K562 (cell line): ENCODE measurements at regions not wholly inside any gene's neighbourhood (a gene's known extent, or its start where the extent isn't known, plus 50 kb on each side); places are given as distances from the start of the nearest gene placed in this dataset.

Source experiments
- ATAC-seq: fragments of 200-7000 bp; cut with Tn5 transposase; 3 replicates; pipeline ENCODE4 v1.9.1; 2020; ENCODE audit warnings: moderate library complexity
- BruUV-seq: library from RNA; stranded (reverse); fragments of 400-500 nt; replicated peaks from 2 replicates; lab custom pipeline; 2021; lab: Mats Ljungman, UMichigan
- CTCF ChIA-PET: fragments of 300-600 bp; formaldehyde crosslinking; extraction: SDS; loops from one replicate; lab custom pipeline; 2021; ENCODE audit warnings: low intra/inter-chr PET ratio; lab: Yijun Ruan, JAX
- POLR2A ChIA-PET: fragments of 300-600, 350-650 bp; sonication (Branson Sonifier 250); formaldehyde crosslinking; extraction: SDS; loops from one replicate; lab custom pipeline; 2021; ENCODE audit warnings: antibody characterized with exemption, inconsistent platforms; lab: Yijun Ruan, JAX
- DNase-seq, 4 experiments: peaks; one replicate each; pipeline versions ENCODE4 v3.0.0 to v3.0.0-alpha.2; 2011 to 2018; ENCODE audit warnings: low spot score in 3 of 4, mixed read lengths in 3 of 4; ENCODE audit errors: extremely low read depth in 1 of 4
- FAIRE-seq: peaks from 2 replicates; lab custom pipeline; 2011; peaks lifted over from hg19 to GRCh38; lab: Jason Lieb, UNC
- H2AFZ ChIP-seq: 2 replicates; pipeline ENCODE4 v1.6.0; 2011; ENCODE audit warnings: low read depth, low read length, control low read depth, inconsistent platforms
- H3K27ac ChIP-seq: fragments of 200-600 bp; 3 replicates; pipeline ENCODE4 v1.8.0; 2011; ENCODE audit warnings: low read depth, mild to moderate bottlenecking, control low read depth, inconsistent platforms, low read length, moderate library complexity, mixed read lengths; ENCODE audit errors: extremely low read depth
- H3K27me3 ChIP-seq, 2 experiments: fragments of 300-600 bp in 1 of 2; 2 replicates in 1 of 2; 3 replicates in 1 of 2; pipeline versions ENCODE4 v1.6.0 to v1.8.0; 2011; ENCODE audit warnings: inconsistent platforms in 2 of 2, low read length in 2 of 2, mild to moderate bottlenecking in 1 of 2, mixed read lengths in 1 of 2, moderate library complexity in 1 of 2; ENCODE audit not compliant: control insufficient read depth in 2 of 2, insufficient read depth in 2 of 2
- H3K36me3 ChIP-seq: fragments of 300-600 bp; 3 replicates; pipeline ENCODE4 v1.8.0; 2011; ENCODE audit warnings: mild to moderate bottlenecking, low read length, inconsistent platforms; ENCODE audit not compliant: control insufficient read depth, insufficient read depth
- H3K4me1 ChIP-seq, 2 experiments: fragments of 200-600 bp in 1 of 2; replicated peaks in 1 of 2; 2 replicates in 1 of 2; 3 replicates in 1 of 2; pipeline versions ENCODE4 v1.5.1 to v1.8.0; 2011; ENCODE audit warnings: inconsistent platforms in 2 of 2, low read length in 2 of 2, mild to moderate bottlenecking in 1 of 2, mixed read lengths in 1 of 2, moderate library complexity in 1 of 2; ENCODE audit not compliant: control insufficient read depth in 2 of 2, insufficient read depth in 2 of 2
- H3K4me2 ChIP-seq: 2 replicates; pipeline ENCODE4 v1.6.1; 2011; ENCODE audit warnings: low read length, control low read depth, inconsistent platforms, mixed read lengths; ENCODE audit not compliant: insufficient read depth
- H3K4me3 ChIP-seq: fragments of 200-600 bp; sonication (generic), shearing (Covaris generic); 2 replicates; pipeline ENCODE4 v1.5.1; 2016; ENCODE audit warnings: control low read depth, inconsistent platforms
- H3K79me2 ChIP-seq: fragments of 200-600 bp; 3 replicates; pipeline ENCODE4 v1.8.0; 2011; ENCODE audit warnings: low read length, inconsistent platforms; ENCODE audit not compliant: control insufficient read depth, insufficient read depth
- H3K9ac ChIP-seq, 2 experiments: 2 replicates each; pipeline versions ENCODE4 v1.6.0 to v1.6.1; 2011; ENCODE audit warnings: low read depth in 2 of 2, low read length in 2 of 2, control low read depth in 1 of 2, inconsistent platforms in 1 of 2, mild to moderate bottlenecking in 1 of 2, mixed read lengths in 1 of 2; ENCODE audit not compliant: insufficient read depth in 1 of 2
- H3K9me1 ChIP-seq: one replicate; pipeline ENCODE4 v1.6.0; 2011; ENCODE audit warnings: inconsistent platforms, mild to moderate bottlenecking, low read length, moderate library complexity; ENCODE audit not compliant: control insufficient read depth, insufficient read depth
- H3K9me3 ChIP-seq: replicated peaks from 2 replicates; pipeline ENCODE4 v1.5.1; 2011; ENCODE audit warnings: low read depth, low read length, inconsistent platforms; ENCODE audit not compliant: control insufficient read depth, insufficient read depth
- H4K20me1 ChIP-seq: replicated peaks from 2 replicates; pipeline ENCODE4 v1.6.1; 2011; ENCODE audit warnings: low read length, inconsistent platforms, mixed read lengths; ENCODE audit not compliant: control insufficient read depth, insufficient read depth
- BRCA1 ChIP-seq, 2 experiments: fragments of 450-650 bp in 1 of 2; sonication (generic) in 1 of 2; formaldehyde crosslinking in 1 of 2; IDR thresholded peaks; 2 replicates each; pipeline versions ENCODE4 v1.5.0 to v1.6.1; 2017 to 2020; ENCODE audit warnings: mild to moderate bottlenecking in 1 of 2, missing genetic modification reagents in 1 of 2
- COPS2 ChIP-seq: fragments of 450-650 bp; conservative IDR thresholded peaks from 2 replicates; pipeline ENCODE4 v1.6.1; 2016; ENCODE audit warnings: mild to moderate bottlenecking, moderate library complexity
- CREB3L1 ChIP-seq: fragments of 450-650 bp; IDR thresholded peaks from 2 replicates; pipeline ENCODE4 v1.6.1; 2014; ENCODE audit warnings: low read depth, mild to moderate bottlenecking, moderate library complexity, borderline replicate concordance
- HMG20B ChIP-seq: fragments of 250-450 bp; sonication (Bioruptor Pico); IDR thresholded peaks from 2 replicates; pipeline ENCODE4 v1.5.0; 2021; ENCODE audit warnings: mild to moderate bottlenecking
- HMGXB4 ChIP-seq: sonication (generic); formaldehyde crosslinking; IDR thresholded peaks from 2 replicates; pipeline ENCODE4 v1.8.1; 2023; ENCODE audit warnings: mild to moderate bottlenecking, missing genetic modification reagents
- MCM3 ChIP-seq: fragments of 450-650 bp; IDR thresholded peaks from 2 replicates; pipeline ENCODE4 v1.6.1; 2016
- RB1 ChIP-seq: fragments of 450-650 bp; IDR thresholded peaks from 2 replicates; pipeline ENCODE4 v1.6.1; 2017; ENCODE audit warnings: low read depth, mild to moderate bottlenecking
- TEAD1 ChIP-seq, 2 experiments: fragments of 450-650 bp in 1 of 2; sonication (generic) in 1 of 2; formaldehyde crosslinking; IDR thresholded peaks; 2 replicates each; pipeline versions ENCODE4 v1.4.0 to v1.8.0; 2020 to 2022; ENCODE audit warnings: mild to moderate bottlenecking in 2 of 2, missing genetic modification reagents in 1 of 2
- ZC3H11A ChIP-seq: IDR thresholded peaks from 2 replicates; pipeline ENCODE4 v1.6.1; 2012; ENCODE audit warnings: low read depth, low read length, improper control_type of control experiment
- ZNF232 ChIP-seq: sonication (generic); formaldehyde crosslinking; IDR thresholded peaks from 2 replicates; pipeline ENCODE4 v1.8.0; 2022; ENCODE audit warnings: mild to moderate bottlenecking, missing genetic modification reagents
- ZNF354B ChIP-seq: fragments of 250-450 bp; sonication (Bioruptor Pico); IDR thresholded peaks from 2 replicates; pipeline ENCODE4 v1.4.0; 2020
- ZNF79 ChIP-seq: fragments of 250-450 bp; sonication (Bioruptor Pico); IDR thresholded peaks from 2 replicates; pipeline ENCODE4 v1.4.0; 2020; ENCODE audit warnings: low read depth, mild to moderate bottlenecking, moderate library complexity
- WGBS: fragments of 100-300 bp; shearing (Covaris generic); methylation state at CpG from one replicate; pipeline ENCODE4 v1.1.6; 2016; ENCODE audit warnings: low coverage, mixed read lengths; ENCODE audit not compliant: insufficient coverage; ENCODE audit errors: missing lambda C conversion rate; 5-methylcytosine and 5-hydroxymethylcytosine counted together
- in situ Hi-C: fragments of 300-500 bp; cut with MboI; formaldehyde crosslinking; loops from 4 replicates; pipeline ENCODE4 v1.15.0; 2018; ENCODE audit warnings: inconsistent platforms, mixed read lengths
- intact Hi-C: fragments of 100-400 bp; cut with micrococcal nuclease; formaldehyde crosslinking; loops from 2 replicates; pipeline ENCODE4 v1.14.2; 2022
- TF ChIP-seq, protein P1 (sequence below): fragments of 450-650 bp; IDR thresholded peaks from 2 replicates; pipeline ENCODE4 v1.6.1; 2016
- TF ChIP-seq, protein P2 (sequence below): sonication (generic); formaldehyde crosslinking; IDR thresholded peaks from 2 replicates; pipeline ENCODE4 v1.8.0; 2022; ENCODE audit warnings: mild to moderate bottlenecking, missing genetic modification reagents

- TF ChIP-seq TEAD1 (CRISPR knock-in tag; IDR thresholded peaks at IDR 0.05) (no peak), ZNF79 (no peak)
- TF ChIP-seq, protein P1, sequence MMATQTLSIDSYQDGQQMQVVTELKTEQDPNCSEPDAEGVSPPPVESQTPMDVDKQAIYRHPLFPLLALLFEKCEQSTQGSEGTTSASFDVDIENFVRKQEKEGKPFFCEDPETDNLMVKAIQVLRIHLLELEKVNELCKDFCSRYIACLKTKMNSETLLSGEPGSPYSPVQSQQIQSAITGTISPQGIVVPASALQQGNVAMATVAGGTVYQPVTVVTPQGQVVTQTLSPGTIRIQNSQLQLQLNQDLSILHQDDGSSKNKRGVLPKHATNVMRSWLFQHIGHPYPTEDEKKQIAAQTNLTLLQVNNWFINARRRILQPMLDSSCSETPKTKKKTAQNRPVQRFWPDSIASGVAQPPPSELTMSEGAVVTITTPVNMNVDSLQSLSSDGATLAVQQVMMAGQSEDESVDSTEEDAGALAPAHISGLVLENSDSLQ: no peak
- TF ChIP-seq, protein P2, sequence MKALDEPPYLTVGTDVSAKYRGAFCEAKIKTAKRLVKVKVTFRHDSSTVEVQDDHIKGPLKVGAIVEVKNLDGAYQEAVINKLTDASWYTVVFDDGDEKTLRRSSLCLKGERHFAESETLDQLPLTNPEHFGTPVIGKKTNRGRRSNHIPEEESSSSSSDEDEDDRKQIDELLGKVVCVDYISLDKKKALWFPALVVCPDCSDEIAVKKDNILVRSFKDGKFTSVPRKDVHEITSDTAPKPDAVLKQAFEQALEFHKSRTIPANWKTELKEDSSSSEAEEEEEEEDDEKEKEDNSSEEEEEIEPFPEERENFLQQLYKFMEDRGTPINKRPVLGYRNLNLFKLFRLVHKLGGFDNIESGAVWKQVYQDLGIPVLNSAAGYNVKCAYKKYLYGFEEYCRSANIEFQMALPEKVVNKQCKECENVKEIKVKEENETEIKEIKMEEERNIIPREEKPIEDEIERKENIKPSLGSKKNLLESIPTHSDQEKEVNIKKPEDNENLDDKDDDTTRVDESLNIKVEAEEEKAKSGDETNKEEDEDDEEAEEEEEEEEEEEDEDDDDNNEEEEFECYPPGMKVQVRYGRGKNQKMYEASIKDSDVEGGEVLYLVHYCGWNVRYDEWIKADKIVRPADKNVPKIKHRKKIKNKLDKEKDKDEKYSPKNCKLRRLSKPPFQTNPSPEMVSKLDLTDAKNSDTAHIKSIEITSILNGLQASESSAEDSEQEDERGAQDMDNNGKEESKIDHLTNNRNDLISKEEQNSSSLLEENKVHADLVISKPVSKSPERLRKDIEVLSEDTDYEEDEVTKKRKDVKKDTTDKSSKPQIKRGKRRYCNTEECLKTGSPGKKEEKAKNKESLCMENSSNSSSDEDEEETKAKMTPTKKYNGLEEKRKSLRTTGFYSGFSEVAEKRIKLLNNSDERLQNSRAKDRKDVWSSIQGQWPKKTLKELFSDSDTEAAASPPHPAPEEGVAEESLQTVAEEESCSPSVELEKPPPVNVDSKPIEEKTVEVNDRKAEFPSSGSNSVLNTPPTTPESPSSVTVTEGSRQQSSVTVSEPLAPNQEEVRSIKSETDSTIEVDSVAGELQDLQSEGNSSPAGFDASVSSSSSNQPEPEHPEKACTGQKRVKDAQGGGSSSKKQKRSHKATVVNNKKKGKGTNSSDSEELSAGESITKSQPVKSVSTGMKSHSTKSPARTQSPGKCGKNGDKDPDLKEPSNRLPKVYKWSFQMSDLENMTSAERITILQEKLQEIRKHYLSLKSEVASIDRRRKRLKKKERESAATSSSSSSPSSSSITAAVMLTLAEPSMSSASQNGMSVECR (CRISPR knock-in tag): no peak
These were observed 111.8 kb upstream of the EDNRB start (continued) for GRCh38 chr13:78030341-78030896.

DNA sequence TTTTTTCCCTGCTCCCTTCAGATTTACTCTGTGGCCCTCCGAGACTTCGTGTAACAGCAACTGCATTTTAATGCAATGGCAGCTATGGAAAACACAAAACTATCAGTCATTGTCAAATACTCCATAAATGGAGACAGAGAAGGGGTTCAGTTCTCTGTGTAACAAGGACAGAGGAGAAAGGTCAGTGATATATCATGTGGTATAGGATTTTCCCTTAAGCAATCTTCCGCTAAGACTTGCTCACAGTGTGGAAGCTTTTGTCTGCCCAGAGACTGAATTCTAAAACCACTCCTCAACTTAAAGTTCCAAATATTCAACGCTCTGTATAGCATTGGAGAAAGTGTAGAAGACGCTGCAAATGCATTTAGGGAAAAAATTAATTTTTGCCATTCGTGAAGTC, 111.3 kb upstream of the EDNRB start:
- Histone ChIP-seq H3K27me3 (no peaks in the 10 kb centered on the region), H3K4me3 (no peak overlapping the region), H3K9me3 (no peaks in the 10 kb centered on the region), H3K36me3 (no peaks in the 10 kb centered on the region), H3K9ac (no peak overlapping the region), H3K9me1 (no peaks in the 10 kb centered on the region), H3K27ac (no peak overlapping the region), H2AFZ (no peak overlapping the region), H3K4me2 (no peak overlapping the region), H3K79me2 (no peaks in the 10 kb centered on the region), H3K4me1 (no peaks in the 10 kb centered on the region), H4K20me1 (no peaks in the 10 kb centered on the region)
- DNase-seq (no peak), ATAC-seq (no peak), FAIRE-seq (no peak)
- POLR2A ChIA-PET: no interaction called here
- 1% methylated on average over 6 of the region's 6 CpGs for WGBS
- intact Hi-C loops (no loop called here), in situ Hi-C loops (no loop called here)
- BruUV-seq: no TSS peak
- CTCF ChIA-PET: no interaction called here
- no peak for TF ChIP-seq MCM3
- TF ChIP-seq COPS2: no peak
- no peak for TF ChIP-seq CREB3L1
- TF ChIP-seq BRCA1 (IDR thresholded peaks at IDR 0.05): no peak
- no peak for TF ChIP-seq BRCA1 (CRISPR knock-in tag; IDR thresholded peaks at IDR 0.05)
- TF ChIP-seq ZNF354B (CRISPR knock-in tag): no peak
- TF ChIP-seq HMG20B (CRISPR knock-in tag): no peak
- no peak for TF ChIP-seq RB1
- TF ChIP-seq ZC3H11A: no peak
- TF ChIP-seq HMGXB4 (CRISPR knock-in tag): no peak
- TF ChIP-seq ZNF232 (CRISPR knock-in tag): no peak
